Right lobe of liver (tissue), 4 donors: ENCODE measurements at regions not wholly inside any gene's neighbourhood (a gene's known extent, or its start where the extent isn't known, plus 50 kb on each side); places are given as distances from the start of the nearest gene placed in this dataset.

Source experiments
- CTCF ChIP-seq, 4 donors: fragments of 200-600 bp in 3 of 4; fragments of 450-650 bp in 1 of 4; IDR thresholded peaks; one replicate each; pipeline versions ENCODE4 v1.5.1 to v1.8.0; 2016 to 2022; ENCODE audit warnings: antibody characterized with exemption in 4 of 4, mild to moderate bottlenecking in 2 of 4
- POLR2A ChIP-seq: fragments of 450-650 bp; IDR thresholded peaks from one replicate; pipeline ENCODE4 v1.6.1; 2017; ENCODE audit warnings: antibody characterized with exemption, mild to moderate bottlenecking
- donor health status: DM: no; HTN: no; CAD: no.
- donor health status: DM: no; HTN: no; CAD: no.
- donor health status: DM: no; HTN: yes; CAD: no.

- TF ChIP-seq CTCF (IDR thresholded peaks at IDR 0.05) (no peak), POLR2A (no peak)
These were observed 485.0 kb downstream of the ENC1 start for GRCh38 chr5:74155501-74155900.
